Liver (tissue), 8 donors: ENCODE measurements at regions not wholly inside any gene's neighbourhood (a gene's known extent, or its start where the extent isn't known, plus 50 kb on each side); places are given as distances from the start of the nearest gene placed in this dataset.

ENCODE experiments used
- DNase-seq: peaks from one replicate; pipeline ENCODE4 v3.0.0-alpha.2; 2017; ENCODE audit warnings: low spot score
- H3K27ac ChIP-seq, 2 donors: one replicate each; pipeline ENCODE4 v1.7.0; 2013; ENCODE audit warnings: inconsistent platforms in 2 of 2, low read length in 2 of 2, control low read depth in 1 of 2, low read depth in 1 of 2, mild to moderate bottlenecking in 1 of 2
- H3K27me3 ChIP-seq, 4 donors: one replicate each; pipeline versions ENCODE4 v1.6.1 to v1.7.0; 2013; ENCODE audit warnings: low read length in 3 of 4, inconsistent platforms in 1 of 4, mild to moderate bottlenecking in 1 of 4, moderate library complexity in 1 of 4; ENCODE audit not compliant: control insufficient read depth in 4 of 4, insufficient read depth in 4 of 4
- H3K36me3 ChIP-seq, 4 donors: one replicate each; pipeline versions ENCODE4 v1.6.1 to v1.7.0; 2013; ENCODE audit warnings: low read length in 3 of 4, mild to moderate bottlenecking in 3 of 4, low read depth in 1 of 4, moderate library complexity in 1 of 4; ENCODE audit not compliant: control insufficient read depth in 4 of 4, insufficient read depth in 3 of 4
- H3K4me1 ChIP-seq, 4 donors: one replicate each; pipeline versions ENCODE4 v1.6.1 to v1.7.0; 2013; ENCODE audit warnings: low read length in 3 of 4, mild to moderate bottlenecking in 3 of 4, moderate library complexity in 1 of 4; ENCODE audit not compliant: control insufficient read depth in 4 of 4, insufficient read depth in 4 of 4
- H3K4me3 ChIP-seq, 3 donors: one replicate each; pipeline versions ENCODE4 v1.6.1 to v1.7.0; 2013; ENCODE audit warnings: low read length in 3 of 3, control low read depth in 1 of 3, low read depth in 1 of 3, mild to moderate bottlenecking in 1 of 3
- H3K9ac ChIP-seq, 2 donors: one replicate each; pipeline ENCODE4 v1.7.0; 2013; ENCODE audit warnings: low read length in 2 of 2, mild to moderate bottlenecking in 2 of 2, moderate library complexity in 2 of 2, control low read depth in 1 of 2, low read depth in 1 of 2
- H3K9me3 ChIP-seq, 4 donors: one replicate each; pipeline versions ENCODE4 v1.6.1 to v1.7.0; 2013; ENCODE audit warnings: low read length in 3 of 4; ENCODE audit not compliant: control insufficient read depth in 4 of 4
- EGR1 ChIP-seq, 2 donors: IDR thresholded peaks; 2 replicates each; pipeline ENCODE4 v1.6.1; 2016 to 2018; ENCODE audit warnings: antibody characterized with exemption in 2 of 2, low read depth in 2 of 2
- FOXA1 ChIP-seq: IDR thresholded peaks from 2 replicates; pipeline ENCODE4 v1.6.1; 2016; ENCODE audit warnings: antibody characterized with exemption
- FOXA2 ChIP-seq: IDR thresholded peaks from 2 replicates; pipeline ENCODE4 v1.6.1; 2016; ENCODE audit warnings: antibody characterized with exemption
- GABPA ChIP-seq, 2 donors: IDR thresholded peaks in 1 of 2; conservative IDR thresholded peaks in 1 of 2; 2 replicates each; pipeline ENCODE4 v1.6.1; 2016; ENCODE audit warnings: antibody characterized with exemption in 2 of 2, mild to moderate bottlenecking in 1 of 2, moderate library complexity in 1 of 2
- HNF4A ChIP-seq, 2 donors: conservative IDR thresholded peaks; 2 replicates each; pipeline ENCODE4 v1.6.1; 2016; ENCODE audit warnings: antibody characterized with exemption in 2 of 2, mild to moderate bottlenecking in 2 of 2
- HNF4G ChIP-seq: IDR thresholded peaks from 2 replicates; pipeline ENCODE4 v1.6.1; 2016; ENCODE audit warnings: antibody characterized with exemption
- JUND ChIP-seq, 2 donors: IDR thresholded peaks; 2 replicates each; pipeline ENCODE4 v1.6.1; 2016; ENCODE audit warnings: antibody characterized with exemption in 2 of 2
- NR2F2 ChIP-seq: IDR thresholded peaks from 2 replicates; pipeline ENCODE4 v1.6.1; 2016; ENCODE audit warnings: antibody characterized with exemption
- RAD21 ChIP-seq, 2 donors: IDR thresholded peaks; 2 replicates each; pipeline ENCODE4 v1.6.1; 2016; ENCODE audit warnings: antibody characterized with exemption in 2 of 2, mild to moderate bottlenecking in 2 of 2
- RXRA ChIP-seq, 2 donors: IDR thresholded peaks; 2 replicates each; pipeline ENCODE4 v1.6.1; 2017 to 2018; ENCODE audit warnings: antibody characterized with exemption in 2 of 2, mild to moderate bottlenecking in 1 of 2
- SP1 ChIP-seq: IDR thresholded peaks from 2 replicates; pipeline ENCODE4 v1.6.1; 2018; ENCODE audit warnings: antibody characterized with exemption, mild to moderate bottlenecking
- TAF1 ChIP-seq: conservative IDR thresholded peaks from 2 replicates; pipeline ENCODE4 v1.6.1; 2016; ENCODE audit warnings: antibody characterized with exemption, mild to moderate bottlenecking
- YY1 ChIP-seq: IDR thresholded peaks from 2 replicates; pipeline ENCODE4 v1.6.1; 2016; ENCODE audit warnings: antibody characterized with exemption, mild to moderate bottlenecking
- WGBS: extraction: QIAGEN DNeasy Blood & Tissue Kit; methylation state at CpG from one replicate; pipeline ENCODE4 v1.1.7; 2013; 5-methylcytosine and 5-hydroxymethylcytosine counted together
- TF ChIP-seq, protein P1 (sequence below): IDR thresholded peaks from 2 replicates; pipeline ENCODE4 v1.6.1; 2016; ENCODE audit warnings: antibody characterized with exemption
- TF ChIP-seq, protein P2 (sequence below): fragments of 150-350 bp; IDR thresholded peaks from 2 replicates; pipeline ENCODE4 v1.5.1; 2017; ENCODE audit warnings: improper control_type of control experiment, low read depth, low read length; ENCODE audit not compliant: missing input control
- TF ChIP-seq, protein P3 (sequence below): IDR thresholded peaks from 2 replicates; pipeline ENCODE4 v1.6.1; 2016; ENCODE audit warnings: antibody characterized with exemption
- TF ChIP-seq, protein P4 (sequence below): IDR thresholded peaks from 2 replicates; pipeline ENCODE4 v1.6.1; 2016; ENCODE audit warnings: antibody characterized with exemption, mild to moderate bottlenecking
- TF ChIP-seq, protein P5 (sequence below): IDR thresholded peaks from 2 replicates; pipeline ENCODE4 v1.6.1; 2016; ENCODE audit warnings: antibody characterized with exemption
- donor health status: healthy.
- donor health status: healthy.
- donor health status: healthy.
- donor health status: healthy.
- donor health status: healthy.

DNA sequence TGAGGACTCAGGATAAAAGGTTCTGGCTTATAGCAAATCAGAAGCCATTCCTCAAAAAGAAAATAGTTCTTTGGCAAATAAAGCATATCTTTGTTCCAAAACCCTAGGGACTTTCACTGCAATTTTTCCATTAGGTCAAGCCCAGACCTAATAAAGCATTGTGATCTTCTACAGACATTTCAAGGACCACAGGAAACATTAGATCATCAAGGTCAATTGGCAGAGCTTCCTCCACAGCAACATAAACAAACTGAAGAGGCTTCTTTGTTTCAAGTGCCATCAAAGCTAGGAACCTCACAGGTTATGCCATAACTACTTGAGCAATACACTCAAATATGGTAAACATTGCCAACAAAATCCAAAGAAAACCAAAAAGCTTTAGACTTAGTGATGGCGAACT, 144.9 kb downstream of the ANXA5 start:
- TF ChIP-seq SP1 (no peak), JUND (IDR thresholded peaks at IDR 0.05) (no peak), GABPA (IDR thresholded peaks at IDR 0.05 in 1 of 2, conservative IDR thresholded peaks at IDR 0.05 in 1 of 2) (no peak), EGR1 (IDR thresholded peaks at IDR 0.05; ENCODE audit: low read depth in 2 of 2) (no peak), FOXA2 (no peak)
- TF ChIP-seq, protein P1, sequence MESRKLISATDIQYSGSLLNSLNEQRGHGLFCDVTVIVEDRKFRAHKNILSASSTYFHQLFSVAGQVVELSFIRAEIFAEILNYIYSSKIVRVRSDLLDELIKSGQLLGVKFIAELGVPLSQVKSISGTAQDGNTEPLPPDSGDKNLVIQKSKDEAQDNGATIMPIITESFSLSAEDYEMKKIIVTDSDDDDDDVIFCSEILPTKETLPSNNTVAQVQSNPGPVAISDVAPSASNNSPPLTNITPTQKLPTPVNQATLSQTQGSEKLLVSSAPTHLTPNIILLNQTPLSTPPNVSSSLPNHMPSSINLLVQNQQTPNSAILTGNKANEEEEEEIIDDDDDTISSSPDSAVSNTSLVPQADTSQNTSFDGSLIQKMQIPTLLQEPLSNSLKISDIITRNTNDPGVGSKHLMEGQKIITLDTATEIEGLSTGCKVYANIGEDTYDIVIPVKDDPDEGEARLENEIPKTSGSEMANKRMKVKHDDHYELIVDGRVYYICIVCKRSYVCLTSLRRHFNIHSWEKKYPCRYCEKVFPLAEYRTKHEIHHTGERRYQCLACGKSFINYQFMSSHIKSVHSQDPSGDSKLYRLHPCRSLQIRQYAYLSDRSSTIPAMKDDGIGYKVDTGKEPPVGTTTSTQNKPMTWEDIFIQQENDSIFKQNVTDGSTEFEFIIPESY = no peak
- TF ChIP-seq, protein P2, sequence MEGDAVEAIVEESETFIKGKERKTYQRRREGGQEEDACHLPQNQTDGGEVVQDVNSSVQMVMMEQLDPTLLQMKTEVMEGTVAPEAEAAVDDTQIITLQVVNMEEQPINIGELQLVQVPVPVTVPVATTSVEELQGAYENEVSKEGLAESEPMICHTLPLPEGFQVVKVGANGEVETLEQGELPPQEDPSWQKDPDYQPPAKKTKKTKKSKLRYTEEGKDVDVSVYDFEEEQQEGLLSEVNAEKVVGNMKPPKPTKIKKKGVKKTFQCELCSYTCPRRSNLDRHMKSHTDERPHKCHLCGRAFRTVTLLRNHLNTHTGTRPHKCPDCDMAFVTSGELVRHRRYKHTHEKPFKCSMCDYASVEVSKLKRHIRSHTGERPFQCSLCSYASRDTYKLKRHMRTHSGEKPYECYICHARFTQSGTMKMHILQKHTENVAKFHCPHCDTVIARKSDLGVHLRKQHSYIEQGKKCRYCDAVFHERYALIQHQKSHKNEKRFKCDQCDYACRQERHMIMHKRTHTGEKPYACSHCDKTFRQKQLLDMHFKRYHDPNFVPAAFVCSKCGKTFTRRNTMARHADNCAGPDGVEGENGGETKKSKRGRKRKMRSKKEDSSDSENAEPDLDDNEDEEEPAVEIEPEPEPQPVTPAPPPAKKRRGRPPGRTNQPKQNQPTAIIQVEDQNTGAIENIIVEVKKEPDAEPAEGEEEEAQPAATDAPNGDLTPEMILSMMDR = no peak
- Histone ChIP-seq H3K9ac (no peak overlapping the region), H3K36me3 (no peaks in the 10 kb centered on the region), H3K9me3 (no peaks in the 10 kb centered on the region), H3K4me1 (no peaks in the 10 kb centered on the region), H3K27me3 (no peaks in the 10 kb centered on the region), H3K27ac (no peak overlapping the region), H3K4me3 (no peak overlapping the region)
- 65% methylated on average over 1 of the region's 1 CpG for WGBS
- no peak for DNase-seq

DNA sequence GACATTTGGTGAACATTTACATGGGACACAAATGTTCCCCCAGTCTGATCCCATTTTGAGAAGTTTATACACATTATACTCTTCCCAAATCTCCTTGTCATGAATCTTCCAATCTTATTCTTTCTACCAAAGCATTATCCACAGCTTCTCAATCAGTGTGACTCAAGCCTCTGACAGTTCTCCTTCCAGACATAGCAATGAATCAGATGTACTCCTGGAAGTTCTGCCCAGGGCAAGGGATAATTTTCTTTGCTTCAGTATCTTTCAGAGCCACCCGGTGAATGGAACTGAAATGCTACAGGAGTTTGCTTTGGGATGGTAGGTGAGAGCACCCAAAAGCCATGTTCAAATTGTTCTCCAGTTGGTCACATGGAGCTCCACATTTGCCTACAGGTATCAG, 145.5 kb downstream of the ANXA5 start:
- H3K9me3 ChIP-seq = no peaks in the 10 kb centered on the region
- no peaks in the 10 kb centered on the region for H3K27me3 ChIP-seq
- no peaks in the 10 kb centered on the region for H3K4me1 ChIP-seq
- H3K4me3 ChIP-seq = no peak overlapping the region
- no peak overlapping the region for H3K9ac ChIP-seq
- no peaks in the 10 kb centered on the region for H3K36me3 ChIP-seq
- H3K27ac ChIP-seq = no peak overlapping the region
- TF ChIP-seq, protein P2 = no peak
- TF ChIP-seq FOXA1 (no peak), HNF4A (conservative IDR thresholded peaks at IDR 0.05) (no peak), NR2F2 (no peak), FOXA2 (no peak), RXRA (IDR thresholded peaks at IDR 0.05) (no peak), HNF4G (no peak), EGR1 (IDR thresholded peaks at IDR 0.05; ENCODE audit: low read depth in 2 of 2) (no peak), SP1 (no peak), GABPA (IDR thresholded peaks at IDR 0.05 in 1 of 2, conservative IDR thresholded peaks at IDR 0.05 in 1 of 2) (no peak), JUND (IDR thresholded peaks at IDR 0.05) (no peak), RAD21 (IDR thresholded peaks at IDR 0.05) (no peak), YY1 (no peak), TAF1 (no peak)
- TF ChIP-seq, protein P3, sequence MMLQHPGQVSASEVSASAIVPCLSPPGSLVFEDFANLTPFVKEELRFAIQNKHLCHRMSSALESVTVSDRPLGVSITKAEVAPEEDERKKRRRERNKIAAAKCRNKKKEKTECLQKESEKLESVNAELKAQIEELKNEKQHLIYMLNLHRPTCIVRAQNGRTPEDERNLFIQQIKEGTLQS = no peak
- TF ChIP-seq, protein P4, sequence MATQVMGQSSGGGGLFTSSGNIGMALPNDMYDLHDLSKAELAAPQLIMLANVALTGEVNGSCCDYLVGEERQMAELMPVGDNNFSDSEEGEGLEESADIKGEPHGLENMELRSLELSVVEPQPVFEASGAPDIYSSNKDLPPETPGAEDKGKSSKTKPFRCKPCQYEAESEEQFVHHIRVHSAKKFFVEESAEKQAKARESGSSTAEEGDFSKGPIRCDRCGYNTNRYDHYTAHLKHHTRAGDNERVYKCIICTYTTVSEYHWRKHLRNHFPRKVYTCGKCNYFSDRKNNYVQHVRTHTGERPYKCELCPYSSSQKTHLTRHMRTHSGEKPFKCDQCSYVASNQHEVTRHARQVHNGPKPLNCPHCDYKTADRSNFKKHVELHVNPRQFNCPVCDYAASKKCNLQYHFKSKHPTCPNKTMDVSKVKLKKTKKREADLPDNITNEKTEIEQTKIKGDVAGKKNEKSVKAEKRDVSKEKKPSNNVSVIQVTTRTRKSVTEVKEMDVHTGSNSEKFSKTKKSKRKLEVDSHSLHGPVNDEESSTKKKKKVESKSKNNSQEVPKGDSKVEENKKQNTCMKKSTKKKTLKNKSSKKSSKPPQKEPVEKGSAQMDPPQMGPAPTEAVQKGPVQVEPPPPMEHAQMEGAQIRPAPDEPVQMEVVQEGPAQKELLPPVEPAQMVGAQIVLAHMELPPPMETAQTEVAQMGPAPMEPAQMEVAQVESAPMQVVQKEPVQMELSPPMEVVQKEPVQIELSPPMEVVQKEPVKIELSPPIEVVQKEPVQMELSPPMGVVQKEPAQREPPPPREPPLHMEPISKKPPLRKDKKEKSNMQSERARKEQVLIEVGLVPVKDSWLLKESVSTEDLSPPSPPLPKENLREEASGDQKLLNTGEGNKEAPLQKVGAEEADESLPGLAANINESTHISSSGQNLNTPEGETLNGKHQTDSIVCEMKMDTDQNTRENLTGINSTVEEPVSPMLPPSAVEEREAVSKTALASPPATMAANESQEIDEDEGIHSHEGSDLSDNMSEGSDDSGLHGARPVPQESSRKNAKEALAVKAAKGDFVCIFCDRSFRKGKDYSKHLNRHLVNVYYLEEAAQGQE = no peak
- TF ChIP-seq, protein P5, sequence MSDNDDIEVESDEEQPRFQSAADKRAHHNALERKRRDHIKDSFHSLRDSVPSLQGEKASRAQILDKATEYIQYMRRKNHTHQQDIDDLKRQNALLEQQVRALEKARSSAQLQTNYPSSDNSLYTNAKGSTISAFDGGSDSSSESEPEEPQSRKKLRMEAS = no peak
- TF ChIP-seq, protein P1 = no peak
- 94% methylated on average over 1 of the region's 1 CpG for WGBS
- DNase-seq = no peak
